Colon (tissue), 2 donors: ENCODE measurements at regions not wholly inside any gene's neighbourhood (a gene's known extent, or its start where the extent isn't known, plus 50 kb on each side); places are given as distances from the start of the nearest gene placed in this dataset.
"Not testable (repeated sequence)": the region's sequence is repeated elsewhere in the genome, so short reads cannot be mapped to it uniquely, and the experiment has no call there.

Experiments
- FAIRE-seq: peaks from 2 replicates; lab custom pipeline; 2012; peaks lifted over from hg19 to GRCh38; lab: Jason Lieb, UNC
- donor health status: control.
- donor health status: control.

- FAIRE-seq, result no peak
Observed at GRCh38 chr2:216984937-216985336, 125.1 kb upstream of the TNP1 start.

GRCh38 chr2:216981951-216982350 lies 122.1 kb upstream of the TNP1 start:
- not testable (repeated sequence) for FAIRE-seq

GRCh38 chr2:216980510-216980909 lies 120.6 kb upstream of the TNP1 start:
- not testable (repeated sequence) for FAIRE-seq

- no peak for FAIRE-seq
Observed at GRCh38 chr2:216974321-216975302, 114.7 kb upstream of the TNP1 start.

GRCh38 chr2:216971593-216971992 lies 111.7 kb upstream of the TNP1 start:
- no peak for FAIRE-seq

GRCh38 chr2:216970359-216970915 lies 110.6 kb upstream of the TNP1 start:
- no peak for FAIRE-seq

GRCh38 chr2:216967889-216968288 lies 108.0 kb upstream of the TNP1 start:
- FAIRE-seq, result no peak

GRCh38 chr2:216960671-216961268 lies 100.9 kb upstream of the TNP1 start:
- no peak for FAIRE-seq

- no peak for FAIRE-seq
Observed at GRCh38 chr2:216959433-216959832, 99.6 kb upstream of the TNP1 start.

GRCh38 chr2:216956820-216957493 lies 97.1 kb upstream of the TNP1 start:
- FAIRE-seq, result no peak

GRCh38 chr2:216951171-216951570 lies 91.3 kb upstream of the TNP1 start:
- no peak for FAIRE-seq

- no peak for FAIRE-seq
Observed at GRCh38 chr2:216950547-216950946, 90.7 kb upstream of the TNP1 start.

GRCh38 chr2:216949700-216950413 lies 90.0 kb upstream of the TNP1 start:
- FAIRE-seq, result no peak

GRCh38 chr2:216947055-216947454 lies 87.2 kb upstream of the TNP1 start:
- FAIRE-seq, result no peak

- FAIRE-seq, result no peak
Observed at GRCh38 chr2:216944733-216945132, 84.9 kb upstream of the TNP1 start.

GRCh38 chr2:216943109-216943508 lies 83.2 kb upstream of the TNP1 start:
- FAIRE-seq, result no peak

- FAIRE-seq, result no peak
Observed at GRCh38 chr2:216942465-216942864, 82.6 kb upstream of the TNP1 start.

- FAIRE-seq, result no peak
Observed at GRCh38 chr2:216942016-216942415, 82.2 kb upstream of the TNP1 start.

- no peak for FAIRE-seq
Observed at GRCh38 chr2:216936954-216937357, 77.1 kb upstream of the TNP1 start.

GRCh38 chr2:216934623-216935022 lies 74.8 kb upstream of the TNP1 start:
- FAIRE-seq, result no peak

GRCh38 chr2:216934151-216934550 lies 74.3 kb upstream of the TNP1 start:
- no peak for FAIRE-seq
